ENCODE measurements at regions not wholly inside any gene's neighbourhood (a gene's known extent, or its start where the extent isn't known, plus 50 kb on each side); places are given as distances from the start of the nearest gene placed in this dataset.

DNA sequence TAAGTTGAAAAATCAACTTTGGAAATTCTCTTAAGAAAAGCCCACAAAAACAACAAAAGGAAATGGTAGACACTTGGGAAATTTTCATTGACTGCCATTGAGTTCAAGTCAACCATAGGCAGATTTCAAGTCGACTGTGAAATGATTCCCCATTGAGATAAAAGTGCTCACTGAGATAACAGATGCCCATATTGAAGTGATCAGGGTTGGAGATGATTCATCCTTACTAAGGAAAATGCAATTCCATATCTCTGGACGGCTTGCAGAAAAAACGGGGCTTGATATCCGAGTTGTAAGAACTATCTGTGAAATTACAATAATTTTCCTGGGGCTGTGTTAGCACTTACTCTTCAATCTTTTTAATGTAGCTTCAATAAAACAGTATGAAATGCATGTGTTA is 373.1 kb upstream of the THRB start:
- TF ChIP-seq, protein P1, sequence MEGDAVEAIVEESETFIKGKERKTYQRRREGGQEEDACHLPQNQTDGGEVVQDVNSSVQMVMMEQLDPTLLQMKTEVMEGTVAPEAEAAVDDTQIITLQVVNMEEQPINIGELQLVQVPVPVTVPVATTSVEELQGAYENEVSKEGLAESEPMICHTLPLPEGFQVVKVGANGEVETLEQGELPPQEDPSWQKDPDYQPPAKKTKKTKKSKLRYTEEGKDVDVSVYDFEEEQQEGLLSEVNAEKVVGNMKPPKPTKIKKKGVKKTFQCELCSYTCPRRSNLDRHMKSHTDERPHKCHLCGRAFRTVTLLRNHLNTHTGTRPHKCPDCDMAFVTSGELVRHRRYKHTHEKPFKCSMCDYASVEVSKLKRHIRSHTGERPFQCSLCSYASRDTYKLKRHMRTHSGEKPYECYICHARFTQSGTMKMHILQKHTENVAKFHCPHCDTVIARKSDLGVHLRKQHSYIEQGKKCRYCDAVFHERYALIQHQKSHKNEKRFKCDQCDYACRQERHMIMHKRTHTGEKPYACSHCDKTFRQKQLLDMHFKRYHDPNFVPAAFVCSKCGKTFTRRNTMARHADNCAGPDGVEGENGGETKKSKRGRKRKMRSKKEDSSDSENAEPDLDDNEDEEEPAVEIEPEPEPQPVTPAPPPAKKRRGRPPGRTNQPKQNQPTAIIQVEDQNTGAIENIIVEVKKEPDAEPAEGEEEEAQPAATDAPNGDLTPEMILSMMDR (IDR thresholded peaks at IDR 0.05), result no peak
- TF ChIP-seq POLR2A (IDR thresholded peaks at IDR 0.05), result no peak

Measured in right lobe of liver (tissue), 4 donors.